GM04504 (cell line): ENCODE measurements at regions not wholly inside any gene's neighbourhood (a gene's known extent, or its start where the extent isn't known, plus 50 kb on each side); places are given as distances from the start of the nearest gene placed in this dataset.

Experiments used
- DNase-seq: peaks from one replicate; pipeline ENCODE4 v3.0.0-alpha.2; 2012; ENCODE audit warnings: low read depth

DNA sequence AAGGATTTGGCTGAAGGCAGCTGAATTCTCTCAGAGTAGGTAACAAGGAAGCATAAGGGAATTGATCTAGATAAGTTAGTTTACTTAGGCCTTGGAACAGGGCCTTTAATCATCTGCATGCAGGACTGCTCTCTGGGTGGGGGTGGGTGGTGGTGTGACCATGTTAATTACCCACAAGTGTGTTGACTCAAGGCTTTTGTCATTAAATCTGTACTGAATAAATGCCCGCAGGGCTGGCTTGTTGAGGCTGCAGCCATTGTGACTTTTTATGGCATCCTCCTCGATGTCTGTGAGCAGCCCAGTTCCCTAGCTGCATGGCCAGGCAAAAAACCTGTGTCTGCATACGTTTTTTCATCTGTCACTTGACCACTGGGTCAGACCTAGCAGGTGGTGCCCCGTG is 63.5 kb upstream of the ASCC3 start:
- DNase-seq = no peak

DNA sequence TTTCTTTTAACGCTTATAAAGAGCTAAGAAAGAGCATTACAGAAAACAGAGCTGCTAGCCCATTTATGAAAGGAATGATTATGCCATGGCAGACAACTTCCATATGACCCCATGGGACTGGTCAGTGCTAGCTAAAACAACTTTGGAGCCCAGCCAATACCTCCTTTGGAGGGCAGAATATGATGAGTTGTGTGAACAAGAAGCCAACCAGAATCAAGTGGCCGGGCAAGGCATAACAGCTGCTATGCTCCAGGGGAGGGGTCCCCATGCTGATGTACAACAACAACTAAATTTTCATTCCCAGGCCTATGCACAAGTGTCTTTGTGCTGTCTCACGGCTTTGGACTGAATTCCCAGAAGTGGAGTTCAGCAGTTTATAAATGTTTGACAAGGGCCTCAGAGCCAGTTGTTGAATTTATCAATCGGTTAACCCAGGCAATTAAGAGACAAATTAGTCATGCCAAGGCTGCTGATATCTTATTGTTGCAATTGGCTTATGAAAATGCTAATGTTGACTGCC is 65.0 kb upstream of the ASCC3 start:
- DNase-seq = no peak

DNA sequence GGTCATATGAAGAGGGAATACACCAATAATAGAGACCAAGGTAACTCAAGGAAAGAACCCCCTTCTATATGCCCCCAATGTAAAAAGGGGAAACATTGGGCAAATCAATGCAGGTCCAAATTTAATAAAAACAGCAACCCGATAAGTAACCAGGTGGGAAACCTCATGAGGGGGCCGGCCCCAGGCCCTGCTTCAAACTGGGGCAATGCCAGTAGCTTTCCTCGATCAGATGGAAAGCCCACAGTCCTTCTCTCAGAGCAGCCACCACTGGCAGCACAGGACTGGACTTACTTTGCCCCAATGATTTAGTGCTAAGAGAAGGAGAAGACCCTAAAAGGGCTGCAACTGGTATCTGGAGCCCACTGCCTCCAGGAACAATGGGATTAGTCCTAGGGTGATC is 65.6 kb upstream of the ASCC3 start:
- DNase-seq = no peak

DNA sequence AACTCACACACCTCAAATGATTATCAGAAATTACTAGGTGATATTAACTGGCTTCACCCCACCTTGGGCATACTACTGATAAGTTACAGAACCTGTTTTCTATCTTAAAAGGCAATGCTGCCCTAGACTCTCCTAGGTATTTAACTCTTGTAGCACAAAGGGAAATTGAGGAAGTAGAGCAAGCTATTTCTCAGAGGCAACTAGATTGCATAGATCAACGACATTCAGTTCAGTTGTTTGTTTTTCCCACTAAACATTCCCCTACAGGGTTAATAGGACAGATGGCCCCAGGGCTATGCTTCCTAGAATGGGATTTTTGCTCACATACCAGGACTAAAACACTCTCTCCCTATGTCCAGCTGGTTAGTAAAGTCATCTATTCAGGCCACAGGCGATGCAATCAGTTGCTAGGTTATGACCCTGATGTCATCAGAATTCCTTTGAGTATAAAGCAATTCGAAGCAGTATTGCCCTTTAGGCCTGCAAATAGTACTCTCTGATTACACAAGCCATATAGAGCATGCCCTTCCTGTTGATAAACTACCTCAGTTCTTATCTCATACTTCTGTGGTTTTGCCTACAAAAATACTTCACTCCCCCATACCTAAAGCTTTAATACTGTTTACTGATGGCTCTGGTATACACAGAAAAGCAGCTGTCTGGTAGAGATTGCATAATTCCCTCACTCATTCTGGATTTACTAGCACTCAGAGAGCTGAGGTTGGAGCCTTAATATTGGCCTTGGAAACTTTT is 67.4 kb upstream of the ASCC3 start:
- no peak for DNase-seq

DNA sequence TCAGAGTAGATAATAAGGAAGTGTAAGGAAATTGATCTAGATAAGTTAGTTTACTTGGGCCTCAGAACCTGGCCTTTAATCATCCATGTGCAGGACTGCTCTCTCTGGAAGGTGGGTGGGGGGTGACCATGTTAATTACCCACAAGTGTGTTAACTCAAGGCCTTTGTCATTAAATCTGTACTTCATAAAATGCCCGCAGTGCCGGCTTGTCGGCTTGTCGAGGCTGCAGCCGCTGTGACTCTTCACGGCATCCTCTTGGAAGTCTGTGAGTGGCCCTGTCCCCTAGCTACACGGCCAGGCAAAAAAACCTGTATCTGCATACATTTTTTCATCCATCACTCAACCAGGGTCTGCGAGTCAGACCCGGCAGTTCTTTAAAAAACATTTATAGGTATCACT is 70.9 kb upstream of the ASCC3 start:
- DNase-seq = no peak

DNA sequence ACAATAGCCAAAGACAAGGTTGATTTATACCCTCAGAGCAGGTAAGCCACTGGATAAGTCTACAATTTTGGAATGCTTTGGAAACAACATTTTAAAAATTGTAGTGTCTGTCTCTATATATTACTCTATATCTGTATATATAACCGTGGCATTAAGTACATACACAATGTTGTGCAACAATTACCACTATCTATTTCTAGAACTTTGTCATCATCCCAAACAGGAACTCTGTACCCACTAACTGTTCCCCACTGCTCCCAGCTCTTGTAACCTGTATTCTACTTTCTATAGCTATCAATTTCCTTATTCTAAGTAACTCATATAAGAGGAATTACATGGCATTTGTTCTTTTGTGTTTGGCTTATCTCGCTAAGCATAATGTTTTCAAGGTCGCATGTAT is 78.2 kb upstream of the ASCC3 start:
- DNase-seq = no peak

DNA sequence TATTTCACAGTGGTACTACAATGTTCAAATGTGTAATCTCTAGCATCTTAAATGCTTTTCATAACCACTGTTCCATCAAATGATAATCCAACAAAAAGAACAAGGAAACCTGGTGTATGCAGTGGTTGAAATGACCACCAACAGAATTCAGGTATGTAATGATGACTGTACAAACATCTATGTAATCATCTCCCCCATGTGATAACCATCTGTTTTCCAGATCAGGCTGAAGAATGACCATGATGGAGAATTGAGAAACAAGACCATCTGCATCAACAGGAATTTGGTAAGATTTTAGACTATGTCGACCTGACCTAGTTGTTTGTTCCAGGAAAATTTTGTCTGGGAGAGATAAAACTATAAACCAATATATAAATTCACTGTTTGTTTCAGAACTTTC is 81.3 kb upstream of the ASCC3 start:
- no peak for DNase-seq

DNA sequence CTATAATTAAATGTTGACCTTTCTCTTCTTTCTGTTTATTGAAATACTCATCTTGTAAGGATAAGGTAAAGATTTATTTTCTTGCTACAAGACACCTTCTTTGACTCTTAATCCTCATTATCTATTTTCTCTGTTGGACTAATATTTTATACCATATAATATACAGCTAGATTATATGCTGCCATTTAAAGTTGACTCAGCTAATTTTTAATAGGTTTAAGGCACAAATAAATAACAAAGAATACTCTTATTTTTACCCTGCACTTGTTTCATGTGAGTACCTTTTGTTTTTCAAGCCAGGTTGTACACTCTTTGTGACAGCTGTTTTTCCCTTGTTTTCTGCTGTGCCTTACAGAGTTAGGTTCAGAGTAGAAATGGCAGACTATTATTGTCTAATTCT is 83.9 kb upstream of the ASCC3 start:
- no peak for DNase-seq

DNA sequence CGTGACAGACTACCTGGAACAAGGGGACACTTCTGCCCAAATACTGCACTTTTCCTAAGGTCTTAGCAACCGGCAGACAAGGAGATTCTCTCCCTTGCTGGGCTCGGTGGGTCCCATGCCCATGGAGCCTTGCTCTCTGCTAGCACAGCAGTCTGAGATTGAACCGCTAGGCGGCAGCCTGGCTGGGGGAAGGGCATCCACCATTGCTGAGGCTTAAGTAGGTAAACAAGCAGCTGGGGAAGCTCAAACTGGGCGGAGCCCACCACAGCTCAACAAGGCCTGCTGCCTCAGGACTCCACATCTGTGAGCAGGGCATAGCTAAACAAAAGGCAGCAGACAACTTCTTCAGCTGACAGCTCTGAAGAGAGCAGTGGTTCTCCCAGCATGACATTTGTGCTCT is 87.8 kb upstream of the ASCC3 start:
- DNase-seq = no peak

DNA sequence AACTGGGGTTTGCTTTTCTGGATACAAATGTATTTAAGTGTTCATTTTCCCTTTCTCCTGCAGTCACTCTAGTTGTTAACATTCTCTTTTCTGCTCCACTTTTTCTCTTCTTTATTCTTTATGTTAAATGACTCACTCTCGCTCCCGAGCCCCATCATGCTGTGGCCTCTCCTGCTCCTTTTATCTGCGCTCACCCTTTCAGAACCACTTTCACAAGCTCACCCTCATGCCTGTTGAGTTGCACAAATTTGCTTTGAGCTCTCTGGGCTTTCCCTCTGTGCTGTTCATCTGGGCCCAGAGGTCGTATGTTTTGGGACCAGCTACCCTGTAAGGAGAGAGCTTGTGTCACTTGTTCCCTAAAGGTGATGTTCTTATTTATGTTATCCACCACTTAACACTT is 98.1 kb upstream of the ASCC3 start:
- DNase-seq = no peak

DNA sequence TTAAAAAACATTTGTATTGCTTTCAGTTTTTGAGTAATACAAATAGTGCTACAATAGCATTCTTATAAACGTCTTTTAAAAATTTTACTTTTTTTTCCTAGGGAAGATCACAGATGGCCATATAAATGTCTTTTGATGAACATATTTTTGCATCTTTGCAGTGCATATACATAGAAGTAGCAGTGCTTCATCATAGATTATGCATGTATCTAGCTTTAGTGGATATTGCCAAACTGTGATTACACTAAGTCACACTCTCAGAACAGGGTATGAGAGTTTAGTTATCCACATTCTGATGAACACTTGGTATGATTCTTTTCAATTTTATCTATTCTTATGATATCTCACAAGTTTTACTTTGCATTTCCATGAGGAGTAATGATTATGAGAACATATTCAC is 99.8 kb upstream of the ASCC3 start:
- no peak for DNase-seq

DNA sequence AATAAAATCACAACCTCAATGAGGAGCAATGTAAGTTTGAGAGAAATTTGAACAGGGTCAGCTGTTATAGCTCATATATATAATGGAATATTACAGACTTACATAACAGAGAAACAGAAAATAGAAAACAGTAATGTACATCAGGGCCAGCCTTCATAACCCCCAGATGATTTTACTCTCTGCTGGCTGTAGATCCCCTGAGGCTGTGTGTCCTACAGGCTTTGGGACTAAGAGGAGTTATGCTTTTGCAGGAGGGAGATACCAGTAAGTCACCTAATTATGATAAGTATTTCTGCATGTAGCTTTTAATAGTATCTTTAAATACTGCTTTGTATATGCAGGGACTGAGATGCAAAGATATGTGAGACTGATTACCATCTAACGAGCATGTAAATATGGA is 105.8 kb upstream of the ASCC3 start:
- DNase-seq = no peak

DNA sequence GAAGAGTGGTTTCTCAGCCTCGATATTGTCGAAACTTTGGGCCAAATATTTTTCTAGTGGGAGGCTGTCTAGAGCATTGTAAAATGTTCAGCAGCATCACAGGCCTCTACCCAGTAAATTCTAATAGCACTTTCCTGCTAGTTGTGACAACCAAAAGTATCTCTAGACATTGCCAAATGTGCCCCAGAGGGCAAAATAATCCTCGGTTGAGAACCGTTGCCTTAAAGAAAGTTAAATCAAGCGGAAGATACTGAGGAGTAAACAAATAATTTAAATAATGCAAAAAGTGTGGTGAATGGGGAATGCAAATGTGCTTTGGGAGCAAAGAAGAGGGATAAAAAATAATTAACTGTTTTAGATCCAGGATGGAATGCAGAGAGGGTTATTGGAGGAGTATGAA is 106.4 kb upstream of the ASCC3 start:
- DNase-seq = no peak

DNA sequence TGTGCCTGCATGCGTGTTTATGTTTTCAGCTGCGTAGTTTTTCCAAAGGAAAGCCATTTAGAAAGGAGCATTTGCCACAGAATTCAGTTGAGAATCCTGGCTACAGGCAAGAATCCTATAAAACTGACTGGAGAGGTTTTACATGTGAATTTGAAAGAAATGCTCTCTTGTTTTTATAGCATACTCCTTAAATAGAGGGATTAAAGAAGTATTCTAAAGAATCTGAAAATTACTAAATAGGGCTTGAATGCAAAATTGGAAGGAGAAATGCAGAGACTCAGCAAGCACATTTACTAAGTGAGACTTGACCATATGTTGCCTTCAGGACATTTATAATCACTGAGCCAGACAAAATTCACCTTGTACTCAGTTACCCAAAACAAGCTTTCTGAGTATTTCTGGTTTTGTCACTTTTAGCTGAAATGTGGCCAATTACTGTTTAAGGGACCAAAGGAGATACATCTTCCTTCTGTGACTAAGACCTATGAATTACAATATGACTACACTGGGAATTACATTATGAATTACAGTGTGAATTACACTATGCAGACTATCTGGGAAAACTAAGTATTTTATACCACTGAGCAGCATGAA is 107.4 kb upstream of the ASCC3 start:
- DNase-seq = no peak

DNA sequence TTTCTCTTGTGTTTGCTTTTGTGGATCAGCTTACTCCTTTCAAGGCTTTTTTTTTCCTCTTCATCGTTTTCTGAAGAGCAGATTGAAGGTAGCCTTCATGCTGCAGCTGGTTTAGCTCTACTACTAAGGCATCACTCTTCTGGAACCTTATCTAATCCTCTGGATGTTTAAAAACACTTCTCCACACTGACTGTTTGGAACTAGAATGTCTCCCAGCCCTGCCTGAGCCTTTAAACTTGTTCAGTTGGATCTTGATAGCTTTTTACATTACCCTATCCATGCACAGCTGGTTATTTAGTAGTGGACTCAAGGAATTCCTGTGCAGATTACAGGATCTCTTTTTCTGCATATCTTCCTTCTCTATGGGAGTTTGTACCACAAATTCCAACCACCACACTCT is 108.9 kb upstream of the ASCC3 start:
- DNase-seq = no peak

DNA sequence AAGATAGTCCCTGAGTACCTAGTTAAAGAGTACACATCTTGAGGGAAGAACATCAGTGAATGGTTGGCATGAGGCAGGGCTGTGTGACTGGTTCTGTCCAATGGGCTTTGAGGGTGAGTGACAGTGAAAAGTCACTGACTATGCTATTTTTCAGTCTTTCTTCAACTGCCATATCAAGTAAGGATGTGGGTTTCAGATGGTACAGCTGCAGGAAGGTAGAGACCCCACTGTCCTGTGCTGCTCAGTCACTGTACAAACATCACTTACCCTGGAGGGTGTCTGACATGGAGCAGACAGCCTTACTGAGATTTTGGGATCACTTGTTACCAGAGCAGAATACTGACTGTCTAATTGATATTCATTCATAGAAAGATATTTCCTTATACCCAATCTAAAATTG is 115.3 kb upstream of the ASCC3 start:
- DNase-seq = no peak

DNA sequence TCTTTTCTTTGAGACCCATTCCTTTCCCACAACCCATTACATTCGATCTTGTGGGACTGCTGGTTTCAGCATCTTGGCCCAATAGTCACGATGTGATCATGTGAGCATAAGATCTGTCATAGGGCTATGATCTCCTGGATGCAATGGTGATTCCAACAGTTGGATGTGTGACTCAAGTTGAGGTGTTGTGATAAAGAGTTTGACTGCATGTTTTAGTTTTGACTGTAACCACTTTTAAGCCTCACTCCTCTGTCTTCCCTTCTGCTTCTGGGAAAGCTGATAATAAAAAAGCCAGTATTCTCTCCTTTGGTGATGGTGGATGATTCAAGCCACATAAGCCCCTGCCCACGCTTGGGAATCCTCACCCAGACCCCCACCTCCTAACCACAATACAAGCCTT is 117.0 kb upstream of the ASCC3 start:
- no peak for DNase-seq

DNA sequence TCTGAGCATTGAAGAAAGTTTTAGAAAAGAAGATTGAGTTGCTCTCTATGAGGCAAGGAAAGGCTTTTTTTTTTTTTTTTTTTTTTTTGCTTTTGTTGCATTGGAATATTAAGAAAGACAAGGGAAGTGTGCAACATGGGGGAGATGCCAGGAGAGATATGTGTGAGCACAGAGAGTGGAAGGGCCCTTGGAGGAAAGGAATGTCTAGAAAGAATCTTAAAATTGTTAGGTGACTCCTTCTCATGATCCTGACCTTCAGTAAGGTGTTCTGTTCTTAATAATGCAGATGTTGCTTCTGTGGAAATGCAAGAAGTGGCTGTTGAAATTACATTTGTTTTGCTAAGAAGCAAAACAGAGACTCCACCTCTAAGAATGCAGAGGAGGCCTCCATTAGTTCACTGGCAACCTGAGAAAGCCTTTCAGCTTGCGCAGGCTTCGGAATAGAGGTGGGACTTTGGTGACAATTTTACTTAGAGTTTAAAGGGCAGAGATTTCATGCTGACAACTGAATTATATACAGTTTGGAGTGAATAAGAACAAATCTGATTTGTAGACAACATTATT is 118.0 kb upstream of the ASCC3 start:
- no peak for DNase-seq

DNA sequence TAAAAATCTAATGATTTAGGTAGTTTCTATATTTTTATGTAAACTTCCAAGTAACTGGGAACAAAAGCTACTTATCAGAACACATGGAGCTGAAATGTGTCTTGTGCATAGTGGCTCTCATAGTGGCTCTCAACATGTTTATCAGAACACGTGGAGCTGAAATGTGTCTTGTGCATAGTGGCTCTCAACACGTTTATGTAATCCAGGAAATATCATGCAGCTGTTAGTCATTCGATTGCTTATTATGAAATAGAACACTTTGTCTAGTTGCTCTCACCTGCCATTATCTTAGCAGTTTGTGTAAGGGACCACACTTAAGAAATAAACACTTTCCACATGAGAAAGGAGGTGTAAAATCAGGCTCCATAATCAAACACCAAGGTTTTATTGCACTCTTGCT is 119.2 kb upstream of the ASCC3 start:
- DNase-seq = no peak

DNA sequence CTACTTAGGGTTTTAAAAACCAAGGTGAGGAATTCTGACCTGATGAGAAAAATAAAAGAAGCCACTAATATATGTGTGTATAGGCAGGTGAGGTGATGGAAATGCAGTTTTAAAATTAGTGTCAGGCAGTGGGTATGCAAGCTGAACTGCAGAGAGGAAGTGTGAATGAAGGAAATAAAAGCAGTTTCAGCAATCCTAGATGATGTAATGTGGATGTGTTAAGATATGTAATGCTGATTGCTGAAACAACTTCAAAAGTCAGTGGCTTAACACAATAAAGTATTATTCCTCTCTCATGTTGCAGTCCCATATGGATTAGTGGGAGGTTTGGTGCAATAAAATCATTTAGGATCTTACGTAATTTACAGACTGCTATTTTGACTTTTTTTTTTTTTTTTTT is 119.9 kb upstream of the ASCC3 start:
- no peak for DNase-seq

DNA sequence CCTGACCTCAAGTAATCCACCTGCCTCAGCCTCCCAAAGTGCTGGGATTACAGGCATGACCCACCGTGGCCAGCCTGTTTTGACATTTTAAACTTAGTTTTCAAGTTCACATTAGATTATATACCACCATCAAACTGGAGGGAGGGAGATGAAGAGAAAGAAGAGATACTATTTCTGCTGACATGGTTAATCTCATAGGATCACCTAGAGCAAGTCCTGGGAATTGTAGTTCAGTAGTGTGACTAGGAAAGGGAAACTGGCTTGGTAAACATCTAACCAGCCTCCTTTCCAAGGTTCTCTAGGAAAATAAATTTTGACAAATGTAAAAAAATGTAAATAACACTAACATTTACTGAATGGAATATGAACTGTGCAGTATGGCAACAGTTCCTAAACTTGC is 120.5 kb upstream of the ASCC3 start:
- DNase-seq = no peak

DNA sequence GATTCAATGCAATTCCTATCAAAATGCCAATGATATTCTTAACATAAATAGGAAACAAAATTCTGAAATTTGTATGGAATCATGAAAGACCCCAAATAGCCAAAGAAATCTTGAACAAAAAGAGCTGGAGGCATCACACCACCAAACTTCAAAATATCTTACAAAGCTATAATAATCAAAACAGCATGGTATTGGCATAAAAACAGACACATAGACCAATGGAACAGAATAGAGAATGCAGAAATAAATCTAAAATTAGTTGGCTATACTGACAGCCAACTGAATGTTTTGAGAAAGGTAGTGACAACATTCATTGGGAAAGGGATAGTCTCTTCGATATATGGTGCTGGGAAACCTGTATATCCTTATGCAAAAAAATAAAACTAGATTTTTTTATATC is 121.9 kb upstream of the ASCC3 start:
- no peak for DNase-seq

DNA sequence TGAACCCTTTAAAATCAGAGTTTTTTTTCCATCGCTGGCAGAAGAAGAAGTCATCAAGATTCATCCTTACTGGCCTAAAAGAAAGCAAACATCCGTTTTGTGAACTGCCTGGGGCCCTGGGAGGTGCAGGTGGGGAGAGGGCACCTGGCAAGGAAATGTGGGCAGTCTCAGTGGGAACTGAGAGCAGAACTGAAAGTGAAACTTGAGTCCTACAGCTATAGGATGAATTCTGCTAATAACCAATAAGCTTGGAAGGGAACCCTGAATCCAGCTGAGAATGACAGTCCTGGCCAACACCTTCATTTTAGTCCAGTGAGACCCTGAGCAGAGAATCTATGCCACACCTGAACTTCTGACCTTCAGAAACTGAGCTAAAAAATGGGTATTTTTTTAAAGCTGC is 130.1 kb upstream of the ASCC3 start:
- DNase-seq = no peak
